ENCODE measurements at regions not wholly inside any gene's neighbourhood (a gene's known extent, or its start where the extent isn't known, plus 50 kb on each side); places are given as distances from the start of the nearest gene placed in this dataset.
"Not testable (repeated sequence)": the region's sequence is repeated elsewhere in the genome, so short reads cannot be mapped to it uniquely, and the experiment has no call there.

DNA sequence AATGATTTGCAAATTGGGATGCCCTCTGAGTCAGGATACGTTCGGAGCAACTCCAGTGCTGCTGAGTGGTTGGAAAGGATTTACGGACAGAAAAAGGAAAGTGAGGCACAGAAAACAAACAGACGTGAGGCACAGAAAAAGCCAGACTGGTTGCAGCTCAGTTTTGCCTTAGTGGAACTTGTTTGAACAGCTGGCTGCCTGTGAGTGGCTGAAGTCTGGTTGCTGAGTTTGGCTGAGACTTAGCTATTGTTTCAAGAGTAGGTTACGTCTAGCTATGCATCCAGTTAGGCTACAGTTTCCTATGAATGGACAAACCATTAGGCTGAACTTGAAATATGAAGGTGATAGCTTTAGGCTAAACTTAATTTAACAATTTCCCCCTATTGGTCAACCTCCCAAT lies 256.6 kb downstream of the VAPA start:
- no peak for DNase-seq (ENCODE audit: low spot score)

DNA sequence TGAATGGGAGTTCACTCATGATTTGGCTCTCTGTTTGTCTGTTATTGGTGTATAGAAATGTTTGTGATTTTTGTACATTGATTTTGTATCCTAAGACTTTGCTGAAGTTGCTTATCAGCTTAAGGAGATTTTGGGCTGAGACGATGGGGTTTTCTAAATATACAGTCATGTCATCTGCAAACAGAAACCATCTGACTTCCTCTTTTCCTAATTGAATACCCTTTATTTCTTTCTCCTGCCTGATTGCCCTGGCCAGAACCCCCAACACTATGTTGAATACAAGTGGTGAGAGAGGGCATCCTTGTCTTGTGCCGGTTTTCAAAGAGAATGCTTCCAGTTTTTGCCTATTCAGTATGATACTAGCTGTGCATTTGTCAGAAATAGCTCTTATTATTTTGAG lies 261.5 kb downstream of the VAPA start:
- DNase-seq (ENCODE audit: low spot score) = not testable (repeated sequence)

DNA sequence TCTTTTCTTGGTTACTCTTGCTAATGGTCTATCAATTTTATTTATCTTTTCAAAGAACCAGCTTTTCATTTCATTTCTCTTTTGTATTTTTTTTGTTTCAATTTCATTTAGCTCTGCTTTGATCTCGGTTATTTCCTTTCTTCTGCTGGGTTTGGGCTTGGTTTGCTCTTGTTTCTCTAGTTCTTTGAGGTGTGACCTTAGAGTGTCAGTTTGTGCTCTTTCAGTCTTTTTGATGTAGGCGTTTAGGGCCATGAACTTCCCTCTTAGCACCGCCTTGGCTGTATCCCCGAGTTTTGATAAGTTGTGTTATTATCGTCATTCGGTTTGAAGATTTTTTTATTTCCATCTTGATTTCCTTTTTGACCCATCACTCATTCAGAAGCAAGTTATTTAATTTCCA lies 265.5 kb downstream of the VAPA start:
- DNase-seq (ENCODE audit: low spot score) = not testable (repeated sequence)

DNA sequence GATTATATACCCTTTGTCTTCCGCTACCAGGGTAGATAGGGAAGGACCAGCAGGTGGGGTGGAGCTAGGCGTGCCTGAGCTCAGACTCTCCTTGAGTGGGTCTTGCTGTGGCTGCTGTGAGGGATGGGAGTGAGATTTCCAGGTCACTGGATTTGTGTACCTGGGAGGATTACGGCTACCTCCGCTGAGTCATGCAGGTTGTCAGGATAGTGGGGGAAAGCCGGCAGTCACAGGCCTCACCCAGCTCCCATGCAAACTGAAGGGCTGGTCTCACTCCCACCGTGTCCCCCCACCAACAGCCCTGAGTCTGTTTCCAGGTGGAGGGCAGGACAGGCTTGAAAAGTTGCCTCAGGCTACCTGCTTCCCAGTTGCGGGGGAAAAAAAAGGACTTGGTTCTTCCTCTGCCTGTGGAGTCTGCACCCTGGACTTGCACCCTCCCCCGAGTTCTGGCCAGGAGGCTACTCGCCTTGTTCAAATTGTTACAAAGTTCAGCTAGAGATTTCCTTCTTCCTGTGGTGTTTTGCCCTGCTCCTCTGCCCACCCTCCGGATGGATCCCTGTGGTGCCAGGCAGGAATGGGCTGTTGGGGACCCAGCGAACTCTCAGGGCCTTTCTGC lies 268.3 kb downstream of the VAPA start:
- no peak for DNase-seq (ENCODE audit: low spot score)

DNA sequence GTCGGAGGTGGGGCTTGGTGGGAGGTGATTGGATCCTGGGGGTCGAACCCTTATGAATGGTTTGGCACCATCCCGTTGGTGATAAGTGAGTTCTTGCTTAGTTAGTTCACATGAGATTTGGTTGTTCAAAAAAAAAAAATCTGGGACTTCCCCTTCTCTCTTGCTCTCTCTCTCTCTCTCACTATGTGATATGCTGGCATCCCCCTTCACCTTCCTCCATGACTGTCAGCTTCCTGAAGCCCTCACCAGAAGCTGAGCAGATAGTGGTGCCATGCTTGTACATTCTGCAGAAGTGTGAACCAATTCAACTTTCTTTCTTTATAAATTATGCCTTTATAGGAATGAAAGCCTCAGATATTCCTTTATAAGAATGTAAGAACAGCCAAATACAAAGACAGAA lies 269.7 kb upstream of the APCDD1 start:
- no peak for DNase-seq (ENCODE audit: low spot score)

DNA sequence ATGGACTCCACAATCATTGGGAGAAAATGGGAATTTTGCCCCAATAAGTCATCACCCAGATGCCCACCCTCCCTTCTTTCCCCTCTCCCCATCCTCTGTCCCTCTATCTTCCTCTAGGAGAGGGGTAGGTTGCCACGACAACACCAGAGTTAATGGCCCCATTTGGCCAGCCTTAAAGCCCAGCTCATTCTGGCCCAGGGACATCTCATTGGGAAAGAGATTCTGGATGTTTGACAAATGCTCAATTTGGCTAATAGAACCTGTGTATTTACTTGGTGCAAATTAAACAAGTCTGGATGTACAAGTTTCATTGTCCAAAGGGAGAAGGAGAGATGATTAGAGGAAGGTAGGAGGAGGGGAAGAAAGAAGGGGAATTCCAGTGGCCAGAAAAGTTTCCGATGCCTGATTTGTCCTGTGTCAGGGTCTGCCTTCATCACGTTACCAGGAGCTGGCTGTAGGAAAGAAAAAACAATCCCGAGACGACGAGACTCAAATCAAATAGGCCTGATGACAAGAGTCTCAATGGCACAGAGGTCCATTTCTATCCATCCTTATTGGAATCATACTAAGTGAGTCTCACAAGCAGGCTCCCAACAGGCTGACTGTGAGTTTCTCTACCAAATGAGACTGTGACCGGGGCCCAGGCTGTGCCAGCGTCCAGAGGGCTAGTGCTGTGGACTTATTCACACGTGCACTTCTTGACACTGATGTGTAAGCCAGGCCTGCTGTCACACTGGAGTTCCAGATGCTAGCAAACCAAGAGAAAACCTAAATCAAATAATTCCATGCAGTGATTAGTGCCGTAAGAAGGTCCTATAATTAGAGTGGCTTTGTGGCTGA lies 265.2 kb upstream of the APCDD1 start:
- no peak for DNase-seq (ENCODE audit: low spot score)

DNA sequence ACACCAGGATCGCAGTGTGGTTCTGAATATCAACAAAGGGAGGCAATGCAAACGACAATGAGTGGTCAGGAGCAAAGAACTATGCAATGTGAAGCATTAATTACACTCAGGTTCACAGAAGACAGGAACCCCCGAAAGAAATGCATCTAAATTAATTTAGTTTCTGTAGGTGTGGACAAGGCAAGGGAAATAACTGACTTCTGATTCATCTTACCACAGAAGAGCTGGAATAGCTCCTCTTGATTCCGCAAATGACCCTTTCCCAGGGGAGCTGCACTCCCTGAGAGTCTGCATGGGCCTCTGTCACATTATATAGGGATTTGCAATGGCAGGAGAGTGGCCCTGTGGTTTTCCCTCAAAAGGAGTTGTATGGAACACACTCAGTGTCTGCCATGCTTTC lies 263.9 kb upstream of the APCDD1 start:
- no peak for DNase-seq (ENCODE audit: low spot score)

DNA sequence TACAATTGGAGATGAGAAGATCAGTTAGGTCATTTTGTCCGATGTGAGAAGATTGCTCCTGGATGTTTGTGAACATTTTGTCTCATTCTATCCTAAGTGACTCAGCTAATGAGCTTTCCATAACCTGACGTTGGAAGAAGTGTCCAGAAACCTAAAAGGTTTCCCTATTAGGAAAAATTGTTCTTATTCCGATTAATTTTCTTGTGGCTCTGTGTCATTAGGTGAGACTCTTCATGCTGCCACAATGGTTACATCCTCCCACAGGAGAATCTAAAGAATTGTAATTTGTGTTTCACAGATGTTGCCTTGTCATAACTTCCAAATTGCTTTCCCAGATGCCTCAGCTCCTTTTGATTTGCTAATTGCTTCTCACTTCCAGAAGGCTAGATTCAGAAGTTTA lies 261.0 kb upstream of the APCDD1 start:
- no peak for DNase-seq (ENCODE audit: low spot score)

DNA sequence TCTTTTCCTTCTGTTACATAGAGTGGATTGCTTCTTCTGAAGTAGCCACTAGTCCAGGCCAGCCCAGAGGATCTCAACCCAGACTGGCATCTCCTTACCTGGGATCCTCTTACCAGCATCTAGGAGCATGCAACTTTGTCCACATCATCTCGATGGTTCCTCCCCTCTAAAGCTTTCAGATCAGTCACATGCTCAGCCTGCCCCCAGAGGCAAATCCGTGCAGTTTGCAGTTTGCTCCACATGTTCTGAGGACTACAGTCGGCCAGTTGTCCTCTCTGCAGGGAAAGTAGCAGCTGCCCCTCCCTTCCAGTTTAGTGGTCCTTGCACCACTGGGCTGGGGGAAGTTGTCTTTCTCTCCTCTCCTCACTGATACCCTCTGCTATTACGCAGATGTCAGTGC lies 259.8 kb upstream of the APCDD1 start:
- DNase-seq (ENCODE audit: low spot score) = no peak

DNA sequence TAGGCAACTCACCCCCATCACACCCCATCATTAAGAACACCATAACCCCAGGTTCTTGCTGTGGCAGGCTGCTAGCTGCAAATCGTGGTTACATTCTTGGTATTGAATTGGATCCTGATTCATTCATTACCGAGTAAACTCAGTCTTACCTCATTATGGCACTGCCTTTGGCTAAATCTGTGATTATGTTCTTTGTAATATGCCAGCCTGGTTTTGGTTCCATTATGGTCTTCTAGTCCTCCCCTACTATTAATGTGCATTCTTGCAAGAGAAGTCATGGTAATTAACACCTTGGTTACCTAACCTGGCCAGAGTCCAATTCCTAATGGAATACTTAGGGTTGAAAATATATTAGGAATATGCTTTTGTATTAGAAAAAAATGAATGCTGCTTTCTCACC lies 258.9 kb upstream of the APCDD1 start:
- DNase-seq (ENCODE audit: low spot score) = no peak

DNA sequence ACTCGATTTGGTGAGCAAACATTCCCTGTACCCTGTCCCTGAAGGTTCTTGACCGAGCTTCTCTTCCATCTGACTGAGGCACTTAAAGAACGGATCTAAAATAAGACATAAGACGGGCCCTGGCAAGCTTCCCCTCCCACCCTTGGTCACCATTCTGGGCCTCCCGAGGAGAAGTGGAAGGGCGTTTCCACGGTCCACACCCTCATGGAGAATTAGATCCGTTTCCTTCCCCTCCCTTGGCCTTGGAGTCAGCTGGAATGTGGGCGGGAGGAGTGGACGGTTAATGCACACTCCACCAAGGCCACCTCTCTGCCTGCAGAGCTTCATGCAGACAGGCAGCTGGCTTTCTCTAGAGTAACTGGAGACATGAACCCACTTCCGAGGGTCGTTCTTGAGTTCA lies 257.3 kb upstream of the APCDD1 start:
- no peak for DNase-seq (ENCODE audit: low spot score)

DNA sequence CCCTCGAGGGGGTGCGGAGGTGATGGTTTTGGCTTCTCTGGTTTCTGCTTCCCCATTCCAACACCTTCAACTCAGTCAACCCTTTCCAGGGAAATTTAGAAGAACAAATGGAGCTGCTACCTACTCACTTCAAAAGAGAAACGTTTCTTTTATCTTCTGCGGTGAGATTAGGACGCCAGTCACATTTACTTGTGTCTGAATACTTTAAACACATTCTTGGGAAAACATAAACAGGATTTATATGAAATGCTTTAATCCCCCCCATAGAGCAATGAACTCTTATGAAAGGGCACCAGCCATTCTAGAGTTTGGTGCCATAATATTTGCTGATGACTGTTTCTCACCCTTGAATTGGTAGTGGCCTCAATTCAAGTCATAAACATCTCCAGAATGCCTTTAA lies 253.2 kb upstream of the APCDD1 start:
- no peak for DNase-seq (ENCODE audit: low spot score)

DNA sequence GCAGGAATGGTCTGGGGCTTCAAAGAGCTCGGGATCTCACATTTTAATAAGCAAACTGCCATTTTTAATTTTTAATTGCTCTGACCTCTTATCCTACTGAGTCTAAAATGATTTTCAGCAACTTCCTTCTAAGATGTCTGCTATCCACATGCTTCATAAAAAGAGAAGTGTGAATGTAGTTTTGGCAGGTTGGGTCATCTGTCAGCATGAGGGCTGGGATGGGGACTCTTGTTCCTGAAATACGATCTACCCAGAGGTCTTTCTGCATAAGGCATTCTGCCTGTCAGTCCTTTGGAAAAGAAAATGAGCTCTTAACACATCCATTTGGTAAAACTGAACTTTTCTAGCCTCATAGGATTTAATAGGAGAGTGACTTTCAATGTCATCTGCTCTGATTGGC lies 252.8 kb upstream of the APCDD1 start:
- no peak for DNase-seq (ENCODE audit: low spot score)

DNA sequence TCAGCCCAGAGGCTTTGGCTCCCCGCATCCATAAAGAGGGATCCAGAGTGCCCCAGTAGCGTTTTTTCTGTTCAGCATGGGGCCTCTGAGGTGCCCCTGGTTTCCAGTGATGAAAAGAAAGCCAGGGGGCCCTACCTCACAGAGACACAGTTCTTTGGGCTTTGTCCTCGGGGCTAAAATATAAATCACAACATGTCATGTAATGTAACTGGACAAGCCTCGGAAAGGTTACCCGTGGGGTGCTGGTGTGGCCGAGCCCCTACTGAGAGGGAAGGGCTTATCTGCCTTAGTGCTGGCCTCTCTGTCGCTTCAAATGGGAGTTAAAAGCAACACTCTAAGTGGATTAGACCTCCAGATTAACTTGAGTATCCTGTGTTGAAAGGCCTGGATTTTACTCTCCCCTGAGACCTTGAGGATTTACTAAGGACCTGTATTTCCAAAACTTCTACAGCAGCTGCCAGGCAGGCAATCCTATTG lies 251.6 kb upstream of the APCDD1 start:
- DNase-seq (ENCODE audit: low spot score) = no peak

DNA sequence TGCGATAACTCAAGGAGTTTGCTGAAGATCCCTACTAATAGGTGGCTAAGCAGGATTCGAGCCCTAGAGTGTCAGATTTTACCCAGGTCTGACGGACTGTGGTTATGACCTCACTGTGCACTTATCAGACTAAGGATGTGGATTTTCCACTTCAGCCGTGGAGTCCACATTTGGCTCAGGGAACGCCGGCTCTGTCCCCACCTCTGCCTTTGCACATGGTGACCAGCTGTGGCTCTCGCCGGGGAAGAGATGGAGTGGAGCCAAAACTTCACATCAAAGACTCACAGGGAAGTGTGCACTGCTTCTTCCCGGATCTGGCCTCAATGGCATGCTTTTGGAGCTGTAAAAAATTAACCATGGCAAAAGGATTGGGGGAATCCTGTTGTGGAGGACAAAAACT lies 249.3 kb upstream of the APCDD1 start:
- DNase-seq (ENCODE audit: low spot score) = no peak

DNA sequence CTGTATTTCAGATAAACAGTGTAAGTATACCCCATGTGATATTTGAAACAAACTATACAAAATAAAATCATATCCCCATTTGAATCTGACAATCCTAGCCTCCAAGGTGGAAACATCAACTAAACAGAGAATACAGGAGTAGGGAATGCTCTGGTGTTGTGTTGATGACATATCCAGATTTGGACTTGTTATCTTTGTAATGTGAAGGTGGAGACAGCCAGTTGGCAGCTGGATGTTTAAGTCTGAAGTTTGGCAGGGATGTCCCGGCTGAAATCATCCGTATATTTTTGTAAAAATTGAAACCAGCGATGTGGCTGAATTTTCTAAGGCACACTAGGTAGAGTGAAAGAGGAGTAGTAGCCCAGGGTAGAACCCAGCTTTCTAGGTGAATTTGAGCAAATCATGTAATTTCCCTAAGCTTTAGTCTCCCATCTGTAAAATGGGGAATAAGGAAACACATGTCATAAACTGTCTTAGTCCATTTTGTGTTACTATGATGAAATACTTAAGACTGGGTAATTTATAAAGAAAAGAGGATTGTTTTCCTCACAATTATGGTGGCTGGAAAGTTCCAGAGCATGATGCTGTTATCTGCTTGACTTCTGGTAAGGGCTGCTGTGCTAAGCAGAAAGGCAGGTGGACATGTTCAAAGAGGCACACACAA lies 246.6 kb upstream of the APCDD1 start:
- DNase-seq (ENCODE audit: low spot score) = no peak

DNA sequence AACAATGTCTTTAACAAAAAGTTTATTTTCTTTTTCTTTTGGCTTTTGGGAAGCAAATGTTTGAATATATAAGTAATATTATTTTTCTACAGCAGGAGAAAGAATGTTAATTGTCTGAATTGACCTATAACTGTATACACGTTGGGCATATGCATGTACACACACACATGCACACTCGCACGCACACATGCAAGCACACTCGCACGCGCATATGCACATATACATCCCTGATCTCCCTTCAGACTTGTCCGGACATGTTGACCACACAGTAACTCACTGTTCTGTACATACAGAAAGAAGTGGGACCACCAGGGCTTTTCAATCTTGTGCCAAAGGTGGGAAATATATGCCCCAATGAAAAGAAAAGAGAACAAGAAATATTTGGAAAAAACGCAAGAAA lies 245.1 kb upstream of the APCDD1 start:
- DNase-seq (ENCODE audit: low spot score) = no peak

DNA sequence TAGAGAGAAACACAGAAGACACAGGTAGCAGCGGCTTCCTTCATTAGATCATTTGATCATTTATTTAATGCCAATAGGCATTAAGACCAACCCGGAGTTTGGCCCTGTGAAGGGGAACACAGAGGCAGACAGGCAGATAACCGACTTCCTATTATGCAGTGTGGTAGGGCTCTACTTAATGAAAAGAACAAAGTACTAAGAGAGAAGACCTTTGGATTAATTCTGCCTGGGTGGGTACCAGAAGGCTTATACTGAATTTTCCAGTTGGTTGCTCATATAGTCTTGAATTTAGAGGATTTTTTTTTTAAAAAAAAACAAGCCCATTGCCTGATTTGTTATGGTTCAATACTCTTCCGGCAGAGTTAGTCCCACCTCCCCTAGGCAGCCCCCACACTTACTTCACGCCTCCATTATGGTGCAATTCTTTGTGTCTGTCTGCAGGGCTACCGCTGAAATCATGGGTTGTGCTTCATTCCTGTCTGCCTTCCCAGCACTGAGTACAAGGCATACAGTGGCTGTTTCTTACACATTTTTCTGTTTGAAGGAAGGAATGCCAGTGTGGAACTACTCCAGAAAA lies 244.3 kb upstream of the APCDD1 start:
- no peak for DNase-seq (ENCODE audit: low spot score)

DNA sequence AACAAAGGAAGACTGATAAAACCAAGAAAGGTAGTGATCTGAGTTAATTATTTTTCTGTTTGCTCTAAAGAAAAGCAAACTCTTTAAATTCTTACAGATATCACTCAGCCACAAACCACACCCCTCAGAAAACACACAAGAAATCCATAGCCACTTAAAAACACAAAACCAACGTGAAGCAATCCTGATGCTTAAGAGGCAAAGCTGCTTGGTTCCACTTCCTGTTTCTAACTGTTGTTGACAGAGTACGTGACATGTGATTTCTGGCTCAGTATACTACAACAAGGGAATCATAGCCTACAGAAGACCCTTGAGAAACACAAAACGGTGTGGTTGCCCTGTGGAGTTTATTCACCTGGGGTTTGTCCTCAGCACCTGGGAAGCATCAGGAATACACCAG lies 240.9 kb upstream of the APCDD1 start:
- DNase-seq (ENCODE audit: low spot score) = no peak

DNA sequence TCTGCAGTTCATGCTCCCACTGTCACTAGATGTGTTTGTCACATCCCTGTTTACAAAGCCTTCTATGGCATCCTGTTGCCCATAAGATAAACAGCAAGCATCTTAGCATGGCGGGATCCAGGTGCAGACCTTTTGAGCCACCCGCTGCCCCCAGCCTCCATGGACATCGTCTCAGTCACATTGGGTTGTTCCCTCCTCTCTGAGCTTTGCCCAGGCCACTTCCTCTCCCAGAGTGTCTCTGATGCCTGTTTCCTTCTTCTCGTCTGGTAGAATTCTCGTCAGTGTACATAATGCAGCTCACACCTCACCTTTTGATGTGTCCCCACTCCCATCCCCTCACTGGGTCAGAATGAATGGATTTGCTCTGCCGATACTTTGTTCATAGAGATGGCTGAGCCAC lies 239.0 kb upstream of the APCDD1 start:
- no peak for DNase-seq (ENCODE audit: low spot score)

DNA sequence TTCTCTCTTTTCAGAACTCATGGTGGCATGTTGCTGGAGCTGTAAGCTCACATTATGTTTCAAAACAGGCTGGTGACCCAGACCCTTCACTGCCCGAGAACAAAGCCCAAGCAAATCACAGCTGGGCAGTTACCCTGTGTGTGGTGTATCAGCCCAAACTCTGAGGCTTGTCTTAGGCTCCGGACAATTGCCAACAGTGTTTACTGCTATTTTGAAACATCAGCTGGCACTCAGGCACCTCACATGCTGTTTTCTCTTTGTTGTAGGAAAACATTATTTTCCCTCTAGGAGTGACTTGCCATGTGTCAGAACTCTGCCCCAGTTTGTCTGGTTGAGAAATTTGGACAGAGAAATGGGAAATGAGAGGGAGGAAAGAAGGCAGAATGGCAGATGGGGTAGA lies 237.6 kb upstream of the APCDD1 start:
- no peak for DNase-seq (ENCODE audit: low spot score)

DNA sequence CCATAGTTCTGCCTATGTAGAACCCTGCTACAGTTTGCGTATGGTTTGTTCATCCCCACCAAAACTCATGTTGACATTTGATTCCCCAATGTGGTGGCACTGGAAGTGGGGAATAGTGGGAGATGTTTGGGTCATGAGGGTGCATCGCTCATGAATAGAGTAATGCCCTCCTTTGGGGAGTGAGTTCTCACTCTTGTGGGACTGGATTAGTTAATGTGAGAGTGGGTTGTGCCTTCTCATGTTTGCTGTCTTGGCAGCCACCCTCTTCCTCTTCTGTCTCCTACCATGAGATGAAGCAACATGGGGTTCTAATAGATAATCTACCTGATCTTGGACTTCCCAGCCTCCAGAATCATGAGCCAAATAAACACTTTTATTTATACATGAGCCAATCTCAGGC lies 237.2 kb upstream of the APCDD1 start:
- DNase-seq (ENCODE audit: low spot score) = no peak

DNA sequence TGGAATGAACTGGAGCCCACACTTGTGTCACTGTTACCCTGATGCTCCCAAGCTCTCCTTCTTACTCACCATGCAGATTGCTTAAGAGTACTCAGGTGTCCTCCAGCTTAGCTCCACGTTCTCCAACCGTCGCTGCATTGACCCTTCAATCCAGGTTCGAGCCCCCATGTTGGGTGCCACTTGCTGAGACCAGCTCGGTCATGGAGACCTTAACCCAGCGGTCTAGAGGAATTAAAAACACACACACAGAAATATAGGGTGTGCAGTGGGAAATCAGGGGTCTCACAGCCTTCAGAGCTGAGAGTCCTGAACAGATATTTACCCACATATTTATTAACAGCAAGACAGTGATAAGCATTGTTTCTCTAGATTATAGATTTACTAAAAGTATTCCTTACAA lies 229.1 kb upstream of the APCDD1 start:
- no peak for DNase-seq (ENCODE audit: low spot score)

Measured in cerebellar cortex (tissue), 1 donor.